Large intestine (tissue), 3 donors: ENCODE measurements at regions not wholly inside any gene's neighbourhood (a gene's known extent, or its start where the extent isn't known, plus 50 kb on each side); places are given as distances from the start of the nearest gene placed in this dataset.

Experiments used
- DNase-seq, 2 donors: peaks; one replicate each; pipeline versions ENCODE4 v3.0.0 to v3.0.0-alpha.2; 2013
- H3K27ac ChIP-seq: one replicate; pipeline ENCODE4 v1.5.1; 2013; ENCODE audit warnings: low read length
- H3K27me3 ChIP-seq: 2 replicates; pipeline ENCODE4 v1.6.1; 2013; ENCODE audit warnings: low read length; ENCODE audit not compliant: control insufficient read depth, insufficient read depth
- H3K36me3 ChIP-seq: 2 replicates; pipeline ENCODE4 v1.6.1; 2013; ENCODE audit warnings: low read length; ENCODE audit not compliant: control insufficient read depth, insufficient read depth
- H3K4me1 ChIP-seq: one replicate; pipeline ENCODE4 v1.6.1; 2013; ENCODE audit warnings: low read length; ENCODE audit not compliant: control insufficient read depth, insufficient read depth
- H3K4me3 ChIP-seq: one replicate; pipeline ENCODE4 v1.5.1; 2013; ENCODE audit warnings: low read length
- H3K9me3 ChIP-seq: one replicate; pipeline ENCODE4 v1.6.1; 2013; ENCODE audit warnings: mild to moderate bottlenecking, low read depth, low read length, moderate library complexity; ENCODE audit not compliant: control insufficient read depth
- WGBS: methylation state at CpG from one replicate; pipeline ENCODE4 v1.1.5; 2013; ENCODE audit warnings: low lambda C conversion rate; ENCODE audit not compliant: insufficient coverage; 5-methylcytosine and 5-hydroxymethylcytosine counted together

- Histone ChIP-seq H3K27ac (no peak overlapping the region), H3K27me3 (no peaks in the 10 kb centered on the region), H3K36me3 (no peaks in the 10 kb centered on the region), H3K9me3 (no peaks in the 10 kb centered on the region), H3K4me1 (no peaks in the 10 kb centered on the region), H3K4me3 (no peak overlapping the region)
- WGBS: 0% methylated on average over 1 of the region's 2 CpGs
- DNase-seq: no peak
These were observed 1707.0 kb downstream of the EFNA5 start for GRCh38 chr5:105963696-105964255.

- 100% methylated on average over 1 of the region's 2 CpGs for WGBS
- H3K9me3 ChIP-seq: no peaks in the 10 kb centered on the region
- H3K4me1 ChIP-seq: no peaks in the 10 kb centered on the region
- H3K4me3 ChIP-seq: no peak overlapping the region
- no peaks in the 10 kb centered on the region for H3K36me3 ChIP-seq
- no peak overlapping the region for H3K27ac ChIP-seq
- H3K27me3 ChIP-seq: no peaks in the 10 kb centered on the region
- no peak for DNase-seq
These were observed 1709.2 kb downstream of the EFNA5 start for GRCh38 chr5:105961572-105961971.

GRCh38 chr5:105956456-105957196, 1714.1 kb downstream of the EFNA5 start:
- no peak for DNase-seq
- H3K9me3 ChIP-seq: no peaks in the 10 kb centered on the region
- no peaks in the 10 kb centered on the region for H3K27me3 ChIP-seq
- H3K4me3 ChIP-seq: no peak overlapping the region
- H3K27ac ChIP-seq: no peak overlapping the region
- no peaks in the 10 kb centered on the region for H3K36me3 ChIP-seq
- no peaks in the 10 kb centered on the region for H3K4me1 ChIP-seq
- 100% methylated on average over 1 of the region's 1 CpG for WGBS

- Histone ChIP-seq H3K4me1 (no peaks in the 10 kb centered on the region), H3K9me3 (no peaks in the 10 kb centered on the region), H3K27ac (no peak overlapping the region), H3K4me3 (no peak overlapping the region), H3K36me3 (no peaks in the 10 kb centered on the region), H3K27me3 (no peaks in the 10 kb centered on the region)
- 100% methylated on average over 1 of the region's 3 CpGs for WGBS
- no peak for DNase-seq
These were observed 1716.4 kb downstream of the EFNA5 start for GRCh38 chr5:105954341-105954740.

- no peak for DNase-seq
- Histone ChIP-seq H3K27ac (no peak overlapping the region), H3K4me1 (no peaks in the 10 kb centered on the region), H3K9me3 (no peaks in the 10 kb centered on the region), H3K36me3 (no peaks in the 10 kb centered on the region), H3K4me3 (no peak overlapping the region), H3K27me3 (no peaks in the 10 kb centered on the region)
- 90% methylated on average over 3 of the region's 3 CpGs for whole genome bisulfite sequencing
These were observed 1717.1 kb downstream of the EFNA5 start for GRCh38 chr5:105953616-105954015.

- Histone ChIP-seq H3K4me1 (no peaks in the 10 kb centered on the region), H3K27ac (no peak overlapping the region), H3K27me3 (no peaks in the 10 kb centered on the region), H3K9me3 (no peaks in the 10 kb centered on the region), H3K4me3 (no peak overlapping the region), H3K36me3 (no peaks in the 10 kb centered on the region)
- WGBS: 43% methylated on average over 1 of the region's 3 CpGs
- no peak for DNase-seq
These were observed 1717.9 kb downstream of the EFNA5 start for GRCh38 chr5:105952875-105953274.

GRCh38 chr5:105947461-105947860, 1723.3 kb downstream of the EFNA5 start:
- Histone ChIP-seq H3K4me3 (no peak overlapping the region), H3K36me3 (no peaks in the 10 kb centered on the region), H3K9me3 (no peaks in the 10 kb centered on the region), H3K4me1 (no peaks in the 10 kb centered on the region), H3K27ac (no peak overlapping the region), H3K27me3 (no peaks in the 10 kb centered on the region)
- DNase-seq: no peak
- 90% methylated on average over 2 of the region's 2 CpGs for WGBS

- Histone ChIP-seq H3K4me3 (no peak overlapping the region), H3K27ac (no peak overlapping the region), H3K27me3 (no peaks in the 10 kb centered on the region), H3K9me3 (no peaks in the 10 kb centered on the region), H3K4me1 (no peaks in the 10 kb centered on the region), H3K36me3 (no peaks in the 10 kb centered on the region)
- WGBS: 95% methylated on average over 3 of the region's 4 CpGs
- DNase-seq: no peak
These were observed 1725.3 kb downstream of the EFNA5 start for GRCh38 chr5:105945203-105945972.

- H3K27ac ChIP-seq: no peak overlapping the region
- no peak overlapping the region for H3K4me3 ChIP-seq
- H3K4me1 ChIP-seq: no peaks in the 10 kb centered on the region
- DNase-seq: no peak
- no peaks in the 10 kb centered on the region for H3K27me3 ChIP-seq
- H3K36me3 ChIP-seq: no peaks in the 10 kb centered on the region
- H3K9me3 ChIP-seq: no peaks in the 10 kb centered on the region
These were observed 1730.6 kb downstream of the EFNA5 start for GRCh38 chr5:105940181-105940580.

GRCh38 chr5:105934171-105934570, 1736.6 kb downstream of the EFNA5 start:
- no peaks in the 10 kb centered on the region for H3K9me3 ChIP-seq
- no peak for DNase-seq
- H3K27ac ChIP-seq: no peak overlapping the region
- H3K36me3 ChIP-seq: no peaks in the 10 kb centered on the region
- no peak overlapping the region for H3K4me3 ChIP-seq
- H3K4me1 ChIP-seq: no peaks in the 10 kb centered on the region
- H3K27me3 ChIP-seq: no peaks in the 10 kb centered on the region
